Loucy (cell line): ENCODE measurements at regions not wholly inside any gene's neighbourhood (a gene's known extent, or its start where the extent isn't known, plus 50 kb on each side); places are given as distances from the start of the nearest gene placed in this dataset.

Source experiments
- H2AFZ ChIP-seq: fragments of 200-600 bp; sonication (generic); 2 replicates; pipeline ENCODE4 v1.6.0; 2016; ENCODE audit warnings: antibody characterized with exemption, mild to moderate bottlenecking, low read length, moderate library complexity
- H3F3A ChIP-seq: fragments of 200-600 bp; 2 replicates; pipeline ENCODE4 v1.6.0; 2016; ENCODE audit warnings: antibody characterized with exemption, low read depth, mild to moderate bottlenecking
- H3K27me3 ChIP-seq: fragments of 200-600 bp; sonication (generic); 2 replicates; pipeline ENCODE4 v1.6.1; 2014; ENCODE audit warnings: low read length, mild to moderate bottlenecking; ENCODE audit not compliant: insufficient read depth, poor library complexity, severe bottlenecking
- H3K36me3 ChIP-seq: fragments of 200-600 bp; sonication (generic); 2 replicates; pipeline ENCODE4 v1.6.1; 2016; ENCODE audit warnings: low read length; ENCODE audit not compliant: insufficient read depth
- H3K4me1 ChIP-seq: fragments of 200-600 bp; sonication (generic); 2 replicates; pipeline ENCODE4 v1.5.1; 2014; ENCODE audit warnings: low read length, mild to moderate bottlenecking; ENCODE audit not compliant: insufficient read depth, poor library complexity, severe bottlenecking
- H3K4me2 ChIP-seq: fragments of 200-600 bp; sonication (generic); 2 replicates; pipeline ENCODE4 v1.6.0; 2014; ENCODE audit warnings: antibody characterized with exemption, low read length, low read depth, mild to moderate bottlenecking; ENCODE audit not compliant: poor library complexity, severe bottlenecking
- H3K4me3 ChIP-seq: fragments of 200-600 bp; sonication (generic); 2 replicates; pipeline ENCODE4 v1.5.1; 2014; ENCODE audit warnings: low read length, mild to moderate bottlenecking, mixed read lengths; ENCODE audit not compliant: poor library complexity, severe bottlenecking
- H3K79me2 ChIP-seq: fragments of 200-600 bp; sonication (generic); 2 replicates; pipeline ENCODE4 v1.6.1; 2014; ENCODE audit warnings: low read length; ENCODE audit not compliant: insufficient read depth
- H3K9ac ChIP-seq: fragments of 200-600 bp; sonication (generic); 2 replicates; pipeline ENCODE4 v1.6.0; 2014; ENCODE audit warnings: mild to moderate bottlenecking, low read depth, low read length, moderate library complexity; ENCODE audit not compliant: poor library complexity, severe bottlenecking
- H3K9me2 ChIP-seq: fragments of 200-600 bp; sonication (generic); replicated peaks from 2 replicates; pipeline ENCODE4 v1.6.1; 2016; ENCODE audit warnings: low read depth, low read length, mixed read lengths
- H3K9me3 ChIP-seq: fragments of 200-600 bp; sonication (generic); 2 replicates; pipeline ENCODE4 v1.6.1; 2014; ENCODE audit warnings: mild to moderate bottlenecking, antibody characterized with exemption, low read length, low read depth; ENCODE audit not compliant: insufficient read depth
- H4K20me1 ChIP-seq: fragments of 200-600 bp; sonication (generic); 2 replicates; pipeline ENCODE4 v1.6.0; 2014; ENCODE audit warnings: antibody characterized with exemption, low read length, mild to moderate bottlenecking; ENCODE audit not compliant: insufficient read depth, poor library complexity, severe bottlenecking
- EZH2phosphoT487 ChIP-seq: fragments of 200-600 bp; IDR thresholded peaks from 2 replicates; pipeline ENCODE4 v1.6.1; 2018; ENCODE audit warnings: antibody characterized with exemption, mild to moderate bottlenecking, moderate library complexity, borderline replicate concordance
- TF ChIP-seq, protein P1 (sequence below): fragments of 200-600 bp; sonication (generic); conservative IDR thresholded peaks from 2 replicates; pipeline ENCODE4 v1.5.1; 2014; ENCODE audit warnings: mild to moderate bottlenecking, antibody characterized with exemption, low read length

DNA sequence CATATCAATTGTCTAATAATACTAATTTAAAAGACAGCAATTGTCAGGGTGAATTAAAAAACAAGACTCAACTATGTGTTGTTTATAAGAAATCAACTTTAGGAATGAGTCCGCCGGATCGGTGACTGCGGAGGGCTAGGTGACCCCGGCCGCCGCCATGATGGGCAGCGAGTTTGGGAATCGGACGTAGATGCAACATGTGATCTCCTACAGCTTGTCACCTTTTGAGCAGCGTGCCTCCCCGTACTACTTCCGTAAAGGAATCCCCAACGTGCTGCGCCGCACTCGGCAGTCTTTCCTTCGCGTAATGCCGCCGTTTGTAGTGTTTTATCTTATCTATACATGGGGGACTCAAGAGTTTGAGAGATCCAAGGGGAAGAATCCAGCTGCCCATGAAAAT, 742.5 kb upstream of the PABPC4L start:
- Histone ChIP-seq H3K9me2 (no peaks in the 10 kb centered on the region), H3K4me3 (no peak overlapping the region), H3K36me3 (no peaks in the 10 kb centered on the region), H2AFZ (no peak overlapping the region), H3F3A (no peaks in the 10 kb centered on the region), H3K79me2 (no peaks in the 10 kb centered on the region), H4K20me1 (no peaks in the 10 kb centered on the region), H3K4me1 (no peaks in the 10 kb centered on the region), H3K9ac (no peak overlapping the region), H3K27me3 (no peaks in the 10 kb centered on the region), H3K9me3 (no peaks in the 10 kb centered on the region), H3K4me2 (no peak overlapping the region)
- TF ChIP-seq, protein P1, sequence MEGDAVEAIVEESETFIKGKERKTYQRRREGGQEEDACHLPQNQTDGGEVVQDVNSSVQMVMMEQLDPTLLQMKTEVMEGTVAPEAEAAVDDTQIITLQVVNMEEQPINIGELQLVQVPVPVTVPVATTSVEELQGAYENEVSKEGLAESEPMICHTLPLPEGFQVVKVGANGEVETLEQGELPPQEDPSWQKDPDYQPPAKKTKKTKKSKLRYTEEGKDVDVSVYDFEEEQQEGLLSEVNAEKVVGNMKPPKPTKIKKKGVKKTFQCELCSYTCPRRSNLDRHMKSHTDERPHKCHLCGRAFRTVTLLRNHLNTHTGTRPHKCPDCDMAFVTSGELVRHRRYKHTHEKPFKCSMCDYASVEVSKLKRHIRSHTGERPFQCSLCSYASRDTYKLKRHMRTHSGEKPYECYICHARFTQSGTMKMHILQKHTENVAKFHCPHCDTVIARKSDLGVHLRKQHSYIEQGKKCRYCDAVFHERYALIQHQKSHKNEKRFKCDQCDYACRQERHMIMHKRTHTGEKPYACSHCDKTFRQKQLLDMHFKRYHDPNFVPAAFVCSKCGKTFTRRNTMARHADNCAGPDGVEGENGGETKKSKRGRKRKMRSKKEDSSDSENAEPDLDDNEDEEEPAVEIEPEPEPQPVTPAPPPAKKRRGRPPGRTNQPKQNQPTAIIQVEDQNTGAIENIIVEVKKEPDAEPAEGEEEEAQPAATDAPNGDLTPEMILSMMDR = no peak
- no peak for TF ChIP-seq EZH2phosphoT487

DNA sequence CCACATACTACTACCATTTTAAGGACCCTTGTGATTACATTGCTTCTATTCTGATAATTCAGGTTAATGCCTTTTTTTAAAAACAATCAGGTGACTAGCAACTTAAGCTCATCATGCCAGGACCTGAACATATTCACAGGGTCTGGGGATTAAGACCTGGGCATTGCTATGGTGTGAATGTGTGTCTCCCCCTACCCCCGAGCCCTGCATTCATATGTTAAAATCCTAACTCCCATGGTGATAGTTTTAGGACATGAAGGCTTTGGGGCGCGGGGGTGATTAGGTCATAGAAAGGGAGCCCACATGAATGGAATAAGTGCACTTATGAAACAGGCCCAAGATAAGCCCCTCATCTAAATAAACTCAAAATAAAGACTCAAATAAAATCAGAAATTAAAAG, 734.4 kb upstream of the PABPC4L start:
- Histone ChIP-seq H3K4me1 (no peaks in the 10 kb centered on the region), H3K36me3 (no peaks in the 10 kb centered on the region), H3K9ac (no peak overlapping the region), H3K4me2 (no peak overlapping the region), H3K9me2 (no peaks in the 10 kb centered on the region), H4K20me1 (no peaks in the 10 kb centered on the region), H3K79me2 (no peaks in the 10 kb centered on the region), H3K4me3 (no peak overlapping the region), H3K9me3 (no peaks in the 10 kb centered on the region), H3F3A (no peaks in the 10 kb centered on the region), H3K27me3 (no peaks in the 10 kb centered on the region), H2AFZ (no peak overlapping the region)
- TF ChIP-seq, protein P1 = no peak
- TF ChIP-seq EZH2phosphoT487 = no peak

DNA sequence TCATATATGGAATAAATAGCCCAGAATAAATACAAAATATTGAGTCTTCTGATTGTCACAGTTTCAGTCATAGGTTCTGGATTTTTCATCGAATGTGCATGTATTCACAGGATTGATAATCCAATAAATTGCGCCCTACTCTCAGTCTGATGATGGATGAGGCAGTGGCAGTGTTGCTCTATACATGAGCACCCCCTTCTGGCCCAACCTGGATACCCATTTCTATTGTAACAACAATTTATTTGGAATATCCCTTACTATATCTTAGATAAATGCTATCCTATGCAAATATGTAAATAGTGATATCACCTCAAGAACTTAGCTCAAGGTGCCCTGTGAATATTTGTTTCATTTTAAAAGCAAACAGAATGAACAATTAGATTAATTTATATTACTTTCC, 733.7 kb upstream of the PABPC4L start:
- no peaks in the 10 kb centered on the region for H3K9me2 ChIP-seq
- H4K20me1 ChIP-seq = no peaks in the 10 kb centered on the region
- H3K9ac ChIP-seq = no peak overlapping the region
- H3K79me2 ChIP-seq = no peaks in the 10 kb centered on the region
- H3K4me1 ChIP-seq = no peaks in the 10 kb centered on the region
- H3F3A ChIP-seq = no peaks in the 10 kb centered on the region
- H3K9me3 ChIP-seq = no peaks in the 10 kb centered on the region
- no peaks in the 10 kb centered on the region for H3K36me3 ChIP-seq
- no peak overlapping the region for H3K4me3 ChIP-seq
- no peak overlapping the region for H3K4me2 ChIP-seq
- TF ChIP-seq, protein P1 = peak; percentile 59
- TF ChIP-seq EZH2phosphoT487 = no peak
- H3K27me3 ChIP-seq = no peaks in the 10 kb centered on the region
- no peak overlapping the region for H2AFZ ChIP-seq
